IPS-18a (cell line): ENCODE measurements at regions not wholly inside any gene's neighbourhood (a gene's known extent, or its start where the extent isn't known, plus 50 kb on each side); places are given as distances from the start of the nearest gene placed in this dataset.

Experiments used
- H3K27ac ChIP-seq: one replicate; pipeline ENCODE4 v1.5.1; 2013; ENCODE audit warnings: low read length
- H3K27me3 ChIP-seq: one replicate; pipeline ENCODE4 v1.6.1; 2013; ENCODE audit warnings: mild to moderate bottlenecking, low read length; ENCODE audit not compliant: control insufficient read depth, insufficient read depth
- H3K36me3 ChIP-seq: one replicate; pipeline ENCODE4 v1.6.1; 2013; ENCODE audit warnings: low read depth, low read length; ENCODE audit not compliant: control insufficient read depth
- H3K4me1 ChIP-seq: one replicate; pipeline ENCODE4 v1.6.1; 2013; ENCODE audit warnings: low read depth, low read length; ENCODE audit not compliant: control insufficient read depth
- H3K4me3 ChIP-seq: one replicate; pipeline ENCODE4 v1.5.1; 2013; ENCODE audit warnings: low read length
- H3K9ac ChIP-seq: one replicate; pipeline ENCODE4 v1.6.1; 2013; ENCODE audit warnings: mild to moderate bottlenecking, low read length, moderate library complexity
- H3K9me3 ChIP-seq: one replicate; pipeline ENCODE4 v1.6.1; 2013; ENCODE audit warnings: low read depth, low read length; ENCODE audit not compliant: control insufficient read depth

DNA sequence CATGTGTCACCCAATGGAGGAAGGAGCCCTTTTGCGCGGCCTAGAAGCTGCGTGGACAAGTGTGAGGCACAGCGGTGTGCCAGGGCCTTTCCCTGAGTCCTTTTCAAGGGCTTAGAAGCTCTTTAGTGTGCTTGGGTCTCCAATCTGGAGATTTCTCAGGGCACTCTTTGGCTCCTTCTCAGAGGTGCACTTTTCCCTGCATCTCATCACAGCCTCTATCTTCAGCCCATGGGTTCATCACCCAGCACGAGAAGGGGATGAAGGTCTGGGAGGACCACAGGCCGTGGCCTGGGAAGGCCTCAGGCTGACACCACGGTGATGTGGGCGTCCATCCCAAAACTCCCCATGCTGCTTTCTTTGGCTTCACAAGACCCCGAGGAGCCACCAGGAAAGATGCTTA, 233.4 kb downstream of the TEX36 start:
- H3K9me3 ChIP-seq: no peaks in the 10 kb centered on the region
- H3K4me1 ChIP-seq: no peaks in the 10 kb centered on the region
- H3K27me3 ChIP-seq: no peaks in the 10 kb centered on the region
- H3K27ac ChIP-seq: no peak overlapping the region
- H3K9ac ChIP-seq: no peak overlapping the region
- no peaks in the 10 kb centered on the region for H3K36me3 ChIP-seq
- no peak overlapping the region for H3K4me3 ChIP-seq

DNA sequence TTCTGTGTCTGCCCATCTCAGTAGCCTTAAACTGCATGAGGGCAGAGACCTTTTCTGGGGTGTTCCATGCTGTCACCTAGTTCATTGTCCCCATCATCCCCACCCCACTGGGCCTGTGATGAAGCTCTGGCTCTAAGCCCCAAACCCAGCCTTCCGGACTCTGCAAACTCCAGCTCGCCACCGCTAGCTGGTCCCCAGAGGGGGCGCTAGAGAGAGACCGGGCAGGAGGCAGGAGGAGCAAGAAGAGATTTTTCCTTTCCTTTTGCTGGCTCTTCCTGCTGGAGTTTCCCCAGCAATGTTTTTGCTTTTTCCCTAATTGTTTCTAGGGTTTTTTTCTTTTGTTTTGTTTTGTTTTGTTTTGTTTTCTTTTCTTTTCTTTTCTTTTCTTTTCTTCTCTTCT, 234.4 kb downstream of the TEX36 start:
- Histone ChIP-seq H3K27ac (no peak overlapping the region), H3K27me3 (no peaks in the 10 kb centered on the region), H3K4me1 (no peaks in the 10 kb centered on the region), H3K9me3 (no peaks in the 10 kb centered on the region), H3K9ac (no peak overlapping the region), H3K4me3 (no peak overlapping the region), H3K36me3 (no peaks in the 10 kb centered on the region)

DNA sequence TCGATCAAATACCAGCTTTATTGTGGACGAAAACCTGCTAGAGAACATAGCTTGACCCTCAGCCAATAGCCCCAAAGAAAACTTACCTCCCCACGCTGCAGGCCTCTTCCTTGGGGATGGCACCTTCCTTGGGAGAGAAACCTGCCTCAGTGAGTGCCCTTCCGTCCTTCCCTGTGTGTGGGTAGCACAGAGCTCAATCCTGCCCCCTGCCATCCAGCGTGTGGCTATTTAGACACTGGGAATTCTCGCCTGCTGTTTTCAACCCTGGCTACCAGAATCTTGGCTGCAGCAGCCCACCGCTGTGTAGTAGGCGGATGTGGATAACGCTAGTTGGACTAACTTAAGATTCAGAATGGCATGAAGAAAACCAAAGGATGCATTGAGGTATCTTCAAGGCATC, 238.2 kb downstream of the TEX36 start:
- Histone ChIP-seq H3K9ac (no peak overlapping the region), H3K27me3 (no peaks in the 10 kb centered on the region), H3K36me3 (no peaks in the 10 kb centered on the region), H3K4me1 (no peaks in the 10 kb centered on the region), H3K27ac (no peak overlapping the region), H3K9me3 (no peaks in the 10 kb centered on the region), H3K4me3 (no peak overlapping the region)

DNA sequence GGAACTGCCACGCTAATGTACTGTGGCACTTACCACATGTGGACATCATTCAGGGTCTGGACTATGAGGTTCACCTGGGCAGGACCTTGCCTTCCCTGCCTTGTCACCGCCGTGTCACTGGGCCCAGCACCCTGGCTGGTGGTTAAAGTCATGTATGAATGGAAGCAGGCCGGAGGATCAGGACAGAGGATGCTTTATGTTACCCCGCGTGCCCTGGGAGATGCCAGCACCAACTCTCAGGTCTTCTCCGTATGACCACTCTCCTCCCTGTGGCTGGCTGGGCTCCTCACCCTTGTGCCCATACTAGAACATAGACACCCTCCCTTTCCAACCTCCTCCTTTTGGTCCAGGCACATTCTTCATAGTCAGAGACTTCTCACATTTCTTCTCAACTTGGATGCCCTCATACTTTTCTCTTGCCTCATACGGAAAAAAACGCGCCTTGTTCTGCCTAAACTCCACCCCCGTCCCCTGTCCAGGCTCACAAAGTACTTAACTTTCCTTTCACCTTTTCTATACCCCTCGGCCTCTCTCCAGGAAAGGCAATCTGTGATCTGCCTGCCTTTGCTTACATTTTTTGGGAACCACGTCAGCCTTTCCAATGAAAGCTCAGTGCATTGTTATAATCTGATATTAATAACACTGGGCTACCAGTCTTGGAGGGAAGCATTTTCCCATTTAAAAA, 240.0 kb downstream of the TEX36 start:
- Histone ChIP-seq H3K4me3 (no peak overlapping the region), H3K4me1 (no peaks in the 10 kb centered on the region)

DNA sequence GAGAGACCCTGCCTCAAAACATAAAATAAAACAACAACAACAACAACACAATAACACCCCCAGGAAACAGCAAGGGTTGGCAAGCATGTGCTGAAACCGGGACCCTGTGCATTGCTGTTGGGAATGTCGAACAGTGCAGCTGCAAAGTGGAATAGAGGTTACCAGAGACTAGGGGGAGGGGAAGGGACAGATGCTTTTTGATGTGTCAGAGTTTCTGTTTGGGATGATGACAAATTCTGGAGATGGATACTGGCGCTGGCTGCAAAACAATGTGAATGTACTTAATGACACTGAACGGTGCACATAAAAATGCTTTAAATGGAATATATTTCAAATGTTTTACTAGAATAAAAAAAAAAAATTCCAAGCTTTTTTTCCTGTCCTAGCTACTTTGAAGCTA, 241.8 kb downstream of the TEX36 start:
- H3K36me3 ChIP-seq: no peaks in the 10 kb centered on the region
- no peaks in the 10 kb centered on the region for H3K4me1 ChIP-seq
- no peak overlapping the region for H3K4me3 ChIP-seq
- no peak overlapping the region for H3K27ac ChIP-seq
- no peaks in the 10 kb centered on the region for H3K27me3 ChIP-seq
- H3K9me3 ChIP-seq: no peaks in the 10 kb centered on the region
- H3K9ac ChIP-seq: no peak overlapping the region

More for the DNA sequence above, 240.0 kb downstream of the TEX36 start:
- Histone ChIP-seq H3K27me3 (no peaks in the 10 kb centered on the region), H3K9me3 (no peaks in the 10 kb centered on the region), H3K27ac (no peak overlapping the region), H3K9ac (no peak overlapping the region), H3K36me3 (no peaks in the 10 kb centered on the region)

DNA sequence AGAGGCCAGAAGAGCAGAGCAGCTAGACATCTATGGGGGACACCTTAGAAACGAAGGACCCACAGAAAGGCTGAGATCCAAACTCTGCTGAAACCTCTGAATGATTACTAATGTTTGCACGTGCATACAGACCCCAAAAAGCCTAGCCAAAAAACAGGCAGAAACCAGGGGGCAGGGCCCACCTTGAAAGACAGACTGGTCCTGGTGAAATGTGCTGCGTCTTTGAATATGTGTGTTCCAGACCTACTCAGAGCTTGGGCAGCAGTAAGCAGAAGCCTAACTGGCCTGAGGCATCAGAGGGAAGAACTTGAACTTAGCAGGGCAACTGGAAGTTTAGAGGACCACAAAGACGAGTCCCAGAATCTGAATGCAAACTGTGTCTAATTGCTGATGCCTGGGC, 251.8 kb downstream of the TEX36 start:
- Histone ChIP-seq H3K9ac (no peak overlapping the region), H3K9me3 (no peaks in the 10 kb centered on the region), H3K4me3 (no peak overlapping the region), H3K4me1 (no peaks in the 10 kb centered on the region), H3K36me3 (no peaks in the 10 kb centered on the region), H3K27ac (no peak overlapping the region), H3K27me3 (no peaks in the 10 kb centered on the region)

DNA sequence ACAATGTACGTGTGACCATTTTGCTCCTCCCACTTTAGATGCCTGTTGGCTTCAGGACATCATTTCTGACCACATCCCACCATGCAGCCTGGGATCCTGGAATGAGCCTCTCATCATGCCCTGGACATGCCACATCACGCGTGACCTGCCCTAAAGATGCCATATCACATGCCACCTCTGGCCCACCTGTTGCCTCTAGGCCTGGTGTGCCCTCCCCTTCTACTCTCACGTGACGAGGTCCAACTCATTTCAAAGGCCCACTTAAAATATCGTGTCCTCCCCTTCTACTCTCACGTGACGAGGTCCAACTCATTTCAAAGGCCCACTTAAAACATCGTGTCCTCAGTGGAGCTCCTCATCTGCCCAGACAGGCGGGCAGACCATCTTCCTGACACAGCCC, 254.9 kb downstream of the TEX36 start:
- Histone ChIP-seq H3K4me3 (no peak overlapping the region), H3K36me3 (no peaks in the 10 kb centered on the region), H3K27me3 (no peaks in the 10 kb centered on the region), H3K4me1 (no peaks in the 10 kb centered on the region), H3K27ac (no peak overlapping the region), H3K9ac (no peak overlapping the region), H3K9me3 (no peaks in the 10 kb centered on the region)

DNA sequence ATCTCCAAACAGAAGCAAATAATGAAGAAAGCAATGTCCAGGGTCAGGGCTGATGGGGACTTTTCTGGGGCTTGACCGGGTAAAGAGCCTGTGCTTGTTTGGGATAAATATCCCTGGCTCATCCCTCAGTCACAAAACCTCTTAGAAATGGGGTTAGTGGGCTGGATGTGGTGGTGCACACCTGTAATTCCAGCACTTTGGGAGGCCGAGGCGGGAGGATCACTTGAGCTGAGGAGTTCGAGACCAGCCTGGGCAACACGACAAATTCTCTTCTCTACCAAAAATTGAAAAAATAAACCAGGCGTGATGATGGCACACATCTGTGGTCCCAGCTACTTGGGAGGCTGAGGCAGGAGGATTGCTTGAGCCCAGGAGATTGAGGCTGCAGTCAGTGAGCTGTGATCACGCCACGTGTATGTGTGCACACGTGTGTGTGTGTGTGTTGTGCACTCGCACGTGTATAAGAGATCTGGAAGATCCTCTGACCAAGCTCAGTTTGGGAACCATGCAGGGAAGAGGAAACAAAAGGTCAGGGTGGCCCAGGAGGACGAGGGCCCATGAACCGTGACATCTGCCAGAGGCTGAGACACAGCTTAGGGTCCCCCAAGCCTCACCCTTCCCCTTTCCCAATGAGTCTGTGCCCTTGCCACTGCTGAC, 258.6 kb downstream of the TEX36 start:
- H3K9me3 ChIP-seq: no peaks in the 10 kb centered on the region
- no peaks in the 10 kb centered on the region for H3K27me3 ChIP-seq
- H3K4me1 ChIP-seq: no peaks in the 10 kb centered on the region
- no peak overlapping the region for H3K4me3 ChIP-seq
- H3K36me3 ChIP-seq: no peaks in the 10 kb centered on the region
- no peak overlapping the region for H3K27ac ChIP-seq
- no peak overlapping the region for H3K9ac ChIP-seq

DNA sequence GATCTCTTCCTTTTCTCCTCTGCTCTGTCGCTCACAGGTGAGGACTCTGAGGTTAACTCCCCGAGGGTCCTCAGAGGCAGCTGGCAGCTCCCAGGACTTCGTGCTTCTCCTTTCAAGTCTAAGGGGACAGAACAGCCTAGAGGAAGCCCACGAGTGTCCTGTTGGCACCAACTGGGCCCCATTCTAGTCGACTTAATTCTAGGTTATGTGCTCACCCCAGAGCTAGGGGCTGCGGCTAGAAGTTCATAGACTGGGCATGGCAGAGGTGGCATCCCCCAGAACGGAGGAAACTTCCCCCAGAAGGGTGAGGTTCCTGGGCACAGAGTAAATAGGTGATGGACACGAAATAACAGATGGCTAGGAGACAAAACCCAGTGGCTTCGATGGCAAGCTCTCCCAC, 259.4 kb downstream of the TEX36 start:
- Histone ChIP-seq H3K27me3 (no peaks in the 10 kb centered on the region), H3K4me1 (no peaks in the 10 kb centered on the region), H3K9me3 (no peaks in the 10 kb centered on the region), H3K36me3 (no peaks in the 10 kb centered on the region), H3K9ac (no peak overlapping the region), H3K4me3 (no peak overlapping the region), H3K27ac (no peak overlapping the region)

DNA sequence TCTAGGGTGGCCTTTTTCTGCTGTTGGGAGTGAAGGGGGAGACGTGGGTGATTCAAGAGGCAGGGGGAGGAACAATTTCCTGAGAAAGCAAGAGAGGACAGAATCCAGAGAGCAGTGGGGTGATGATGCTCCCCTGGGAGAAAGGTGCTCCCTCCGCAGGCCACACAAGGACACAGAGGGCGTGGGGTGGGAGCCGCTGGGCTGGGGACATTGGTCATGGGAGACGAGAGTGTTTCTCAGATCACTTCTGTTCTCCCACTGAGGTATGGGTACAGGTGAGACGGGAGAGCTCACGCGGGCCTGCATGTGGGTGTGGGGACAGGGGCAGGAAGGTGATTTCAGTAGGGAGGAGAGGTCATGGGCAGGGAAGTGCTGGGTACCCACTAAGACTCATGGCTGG, 259.5 kb upstream of the CTBP2 start:
- H3K4me3 ChIP-seq: no peak overlapping the region
- H3K27ac ChIP-seq: no peak overlapping the region
- H3K27me3 ChIP-seq: no peaks in the 10 kb centered on the region
- H3K9me3 ChIP-seq: no peaks in the 10 kb centered on the region
- no peaks in the 10 kb centered on the region for H3K4me1 ChIP-seq
- H3K9ac ChIP-seq: no peak overlapping the region
- H3K36me3 ChIP-seq: no peaks in the 10 kb centered on the region

DNA sequence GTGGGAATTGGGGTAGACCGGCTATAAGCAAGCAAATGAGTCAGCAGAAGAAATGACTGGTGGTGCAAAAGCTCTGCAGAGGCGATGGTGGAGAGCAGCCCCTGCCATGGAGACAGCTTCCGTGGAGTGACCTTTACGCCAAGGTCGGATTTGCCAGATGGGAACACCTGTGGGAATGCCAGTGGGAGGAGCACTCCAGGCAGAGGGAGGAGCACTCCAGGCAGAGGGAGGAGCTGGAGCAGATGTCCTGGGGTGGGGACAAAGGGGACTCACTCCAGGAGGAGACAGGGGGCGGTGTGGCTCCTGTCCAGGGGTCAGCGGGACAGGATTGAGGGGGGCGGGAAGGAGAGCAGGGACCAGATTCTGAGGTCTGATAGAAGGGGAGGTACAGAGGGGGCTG, 258.8 kb upstream of the CTBP2 start:
- H3K9me3 ChIP-seq: no peaks in the 10 kb centered on the region
- H3K9ac ChIP-seq: no peak overlapping the region
- H3K36me3 ChIP-seq: no peaks in the 10 kb centered on the region
- H3K27ac ChIP-seq: no peak overlapping the region
- no peaks in the 10 kb centered on the region for H3K4me1 ChIP-seq
- H3K4me3 ChIP-seq: no peak overlapping the region
- H3K27me3 ChIP-seq: no peaks in the 10 kb centered on the region

DNA sequence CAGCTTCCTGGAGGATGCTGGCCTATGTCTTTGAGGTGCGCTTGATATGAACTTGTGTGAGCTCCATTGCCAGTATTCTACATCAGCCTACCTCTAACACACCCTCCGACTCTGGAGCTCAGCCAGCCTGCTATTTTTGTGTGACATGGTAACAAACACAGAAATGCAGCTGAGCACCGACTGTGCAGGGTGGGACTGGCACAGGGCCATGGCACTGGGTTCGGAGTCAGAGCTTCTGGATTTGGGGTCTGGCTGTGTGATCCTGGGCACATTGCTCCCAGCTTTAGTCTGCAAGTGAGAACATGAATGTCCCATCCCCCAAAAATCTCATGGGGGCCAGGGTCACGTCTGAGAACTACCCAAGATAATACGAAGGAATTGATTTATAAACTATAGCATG, 257.2 kb upstream of the CTBP2 start:
- Histone ChIP-seq H3K9me3 (no peaks in the 10 kb centered on the region), H3K27ac (no peak overlapping the region), H3K4me3 (no peak overlapping the region), H3K9ac (no peak overlapping the region), H3K4me1 (no peaks in the 10 kb centered on the region), H3K27me3 (no peaks in the 10 kb centered on the region), H3K36me3 (no peaks in the 10 kb centered on the region)
